Activated CD8-positive, alpha-beta T cell treated with anti-CD3 and anti-CD28 coated beads, Interleukin-2, amount 10 ng/mL, durations not matched to agents 7 days and 5 days (primary cell): ENCODE measurements at regions not wholly inside any gene's neighbourhood (a gene's known extent, or its start where the extent isn't known, plus 50 kb on each side); places are given as distances from the start of the nearest gene placed in this dataset.

Experiments
- ATAC-seq: fragments of 150-1000 bp; cut with Tn5 transposase; one replicate; pipeline ENCODE4 v1.10.0; 2021; ENCODE audit warnings: moderate library complexity
- CTCF ChIA-PET: fragments of 350-600 bp; sonication (Branson Sonifier 250); formaldehyde crosslinking; loops from one replicate; lab custom pipeline; 2021; ENCODE audit warnings: antibody characterized with exemption; lab: Charles Lee
- POLR2A ChIA-PET: fragments of 350-600 bp; sonication (Branson Sonifier 250); formaldehyde crosslinking; loops from one replicate; lab custom pipeline; 2021; ENCODE audit warnings: antibody characterized with exemption; lab: Charles Lee
- DNase-seq: peaks from one replicate; pipeline ENCODE4 v3.0.0-alpha.2; 2020
- H3K27ac Mint-ChIP-seq: one replicate; pipeline ENCODE4 v1.8.0; 2021; ENCODE audit warnings: mild to moderate bottlenecking, mixed read lengths
- H3K27me3 Mint-ChIP-seq: one replicate; pipeline ENCODE4 v1.8.0; 2021; ENCODE audit warnings: low read depth, mixed read lengths
- H3K36me3 Mint-ChIP-seq: one replicate; pipeline ENCODE4 v1.8.0; 2021; ENCODE audit warnings: low read depth, mixed read lengths
- H3K4me1 Mint-ChIP-seq: one replicate; pipeline ENCODE4 v1.8.0; 2021; ENCODE audit warnings: low read depth, mixed read lengths
- H3K4me3 Mint-ChIP-seq: one replicate; pipeline ENCODE4 v1.8.0; 2021; ENCODE audit warnings: mild to moderate bottlenecking, mixed read lengths
- H3K9me3 Mint-ChIP-seq: one replicate; pipeline ENCODE4 v1.8.0; 2022; ENCODE audit warnings: mixed read lengths; ENCODE audit not compliant: insufficient read depth

- Mint-ChIP-seq H3K4me3 (no peak overlapping the region), H3K27ac (no peak overlapping the region), H3K9me3 (no peaks in the 10 kb centered on the region), H3K4me1 (no peaks in the 10 kb centered on the region), H3K36me3 (no peaks in the 10 kb centered on the region), H3K27me3 (peaks cover 23% of the 10 kb centered on the region)
- CTCF ChIA-PET: no interaction called here
- DNase-seq (no peak), ATAC-seq (no peak)
- POLR2A ChIA-PET: no interaction called here
Measured at GRCh38 chr10:4775808-4776207, 50.2 kb upstream of the AKR1E2 start.

GRCh38 chr10:4772202-4772570, 53.8 kb upstream of the AKR1E2 start:
- no peak overlapping the region for H3K27ac Mint-ChIP-seq
- H3K36me3 Mint-ChIP-seq: no peaks in the 10 kb centered on the region
- DNase-seq (no peak), ATAC-seq (no peak)
- peaks cover 22% of the 10 kb centered on the region for H3K27me3 Mint-ChIP-seq
- POLR2A ChIA-PET: no interaction called here
- H3K4me1 Mint-ChIP-seq: no peaks in the 10 kb centered on the region
- CTCF ChIA-PET: no interaction called here
- H3K4me3 Mint-ChIP-seq: no peak overlapping the region
- H3K9me3 Mint-ChIP-seq: no peaks in the 10 kb centered on the region

GRCh38 chr10:4771554-4772201, 54.3 kb upstream of the AKR1E2 start:
- no peak overlapping the region for H3K27ac Mint-ChIP-seq
- DNase-seq (no peak), ATAC-seq (no peak)
- no peaks in the 10 kb centered on the region for H3K36me3 Mint-ChIP-seq
- no peak overlapping the region for H3K4me3 Mint-ChIP-seq
- H3K4me1 Mint-ChIP-seq: no peaks in the 10 kb centered on the region
- H3K9me3 Mint-ChIP-seq: no peaks in the 10 kb centered on the region
- ChIA-PET POLR2A (no interaction called here), CTCF (no interaction called here)
- H3K27me3 Mint-ChIP-seq: peaks cover 21% of the 10 kb centered on the region

- Mint-ChIP-seq H3K4me3 (no peak overlapping the region), H3K9me3 (no peaks in the 10 kb centered on the region), H3K27ac (no peak overlapping the region), H3K27me3 (peaks cover 21% of the 10 kb centered on the region), H3K4me1 (no peaks in the 10 kb centered on the region), H3K36me3 (no peaks in the 10 kb centered on the region)
- ChIA-PET POLR2A (no interaction called here), CTCF (no interaction called here)
- ATAC-seq: no peak
- no peak for DNase-seq
Measured at GRCh38 chr10:4770801-4771553, 55.0 kb upstream of the AKR1E2 start.

- no peak overlapping the region for H3K4me3 Mint-ChIP-seq
- H3K36me3 Mint-ChIP-seq: no peaks in the 10 kb centered on the region
- POLR2A ChIA-PET: no interaction called here
- CTCF ChIA-PET: no interaction called here
- no peak for ATAC-seq
- H3K4me1 Mint-ChIP-seq: no peaks in the 10 kb centered on the region
- DNase-seq: no peak
- peaks cover 18% of the 10 kb centered on the region for H3K27me3 Mint-ChIP-seq
- no peaks in the 10 kb centered on the region for H3K9me3 Mint-ChIP-seq
- no peak overlapping the region for H3K27ac Mint-ChIP-seq
Measured at GRCh38 chr10:4768416-4768815, 57.6 kb upstream of the AKR1E2 start.

GRCh38 chr10:4767033-4767814, 58.8 kb upstream of the AKR1E2 start:
- CTCF ChIA-PET: interaction anchor here (0.6 to 2.1 kb wide), 3 partner anchors 1146 to 1574 kb away, joined by 3 to 7 read pairs (median 3); no protein-coding TSS in a partner anchor
- POLR2A ChIA-PET: no interaction called here
- no peak for ATAC-seq

GRCh38 chr10:4766454-4766853, 59.6 kb upstream of the AKR1E2 start:
- ATAC-seq: no peak
- CTCF ChIA-PET: interaction anchor here (2.1 kb wide), 1 partner anchor 1573 kb away, joined by 7 read pairs; no protein-coding TSS in a partner anchor
- H3K9me3 Mint-ChIP-seq: no peaks in the 10 kb centered on the region
- no peak for DNase-seq
- POLR2A ChIA-PET: no interaction called here
- no peaks in the 10 kb centered on the region for H3K4me1 Mint-ChIP-seq
- no peak overlapping the region for H3K27ac Mint-ChIP-seq
- no peaks in the 10 kb centered on the region for H3K36me3 Mint-ChIP-seq
- H3K27me3 Mint-ChIP-seq: peaks cover 10% of the 10 kb centered on the region
- no peak overlapping the region for H3K4me3 Mint-ChIP-seq

More at GRCh38 chr10:4767033-4767814, 58.8 kb upstream of the AKR1E2 start:
- Mint-ChIP-seq H3K27ac (no peak overlapping the region), H3K9me3 (no peaks in the 10 kb centered on the region), H3K4me3 (no peak overlapping the region), H3K4me1 (no peaks in the 10 kb centered on the region), H3K36me3 (no peaks in the 10 kb centered on the region), H3K27me3 (peaks cover 12% of the 10 kb centered on the region)
- DNase-seq: no peak

GRCh38 chr10:4765428-4765827, 60.6 kb upstream of the AKR1E2 start:
- Mint-ChIP-seq H3K36me3 (no peaks in the 10 kb centered on the region), H3K4me3 (no peak overlapping the region), H3K4me1 (no peaks in the 10 kb centered on the region), H3K27me3 (peaks cover 10% of the 10 kb centered on the region), H3K9me3 (no peaks in the 10 kb centered on the region), H3K27ac (no peak overlapping the region)
- ChIA-PET POLR2A (no interaction called here), CTCF (no interaction called here)
- DNase-seq (no peak), ATAC-seq (no peak)

GRCh38 chr10:4763960-4764428, 62.0 kb upstream of the AKR1E2 start:
- CTCF ChIA-PET: interaction anchor here (1.1 kb wide), 1 partner anchor 1524 kb away, joined by 4 read pairs; no protein-coding TSS in a partner anchor
- H3K4me3 Mint-ChIP-seq: no peak overlapping the region
- no peaks in the 10 kb centered on the region for H3K9me3 Mint-ChIP-seq
- H3K27me3 Mint-ChIP-seq: peaks cover 12% of the 10 kb centered on the region
- ATAC-seq (no peak), DNase-seq (no peak)
- H3K36me3 Mint-ChIP-seq: no peaks in the 10 kb centered on the region
- no peaks in the 10 kb centered on the region for H3K4me1 Mint-ChIP-seq
- H3K27ac Mint-ChIP-seq: no peak overlapping the region
- POLR2A ChIA-PET: no interaction called here

GRCh38 chr10:4763513-4763912, 62.5 kb upstream of the AKR1E2 start:
- CTCF ChIA-PET: interaction anchor here (1.1 kb wide), 1 partner anchor 1523 kb away, joined by 4 read pairs; no protein-coding TSS in a partner anchor
- H3K4me3 Mint-ChIP-seq: no peak overlapping the region

GRCh38 chr10:4758256-4758655, 67.8 kb upstream of the AKR1E2 start:
- Mint-ChIP-seq H3K27ac (no peak overlapping the region), H3K4me3 (no peak overlapping the region), H3K9me3 (no peaks in the 10 kb centered on the region), H3K27me3 (peaks cover 22% of the 10 kb centered on the region), H3K36me3 (no peaks in the 10 kb centered on the region), H3K4me1 (no peaks in the 10 kb centered on the region)
- no peak for ATAC-seq
- ChIA-PET POLR2A (no interaction called here), CTCF (no interaction called here)
- no peak for DNase-seq

More at GRCh38 chr10:4763513-4763912, 62.5 kb upstream of the AKR1E2 start:
- POLR2A ChIA-PET: no interaction called here
- Mint-ChIP-seq H3K9me3 (no peaks in the 10 kb centered on the region), H3K27ac (no peak overlapping the region), H3K36me3 (no peaks in the 10 kb centered on the region), H3K4me1 (no peaks in the 10 kb centered on the region), H3K27me3 (peaks cover 13% of the 10 kb centered on the region)
- no peak for ATAC-seq
- no peak for DNase-seq
